ENCODE measurements at regions not wholly inside any gene's neighbourhood (a gene's known extent, or its start where the extent isn't known, plus 50 kb on each side); places are given as distances from the start of the nearest gene placed in this dataset.

GRCh38 chr4:38503689-38504395 is 160.2 kb upstream of the KLF3 start (continued):
- TF ChIP-seq CHD7 (IDR thresholded peaks at IDR 0.05; ENCODE audit: insufficient replicate concordance, low read length) (no peak), CBX5 (IDR thresholded peaks at IDR 0.05; ENCODE audit: low read depth, low read length) (no peak), SP4 (IDR thresholded peaks at IDR 0.05; ENCODE audit: low read length) (no peak), CHD2 (IDR thresholded peaks at IDR 0.05; ENCODE audit: low read length) (no peak), TEAD4 (IDR thresholded peaks at IDR 0.05; ENCODE audit: low read depth, low read length) (no peak), HDAC2 (IDR thresholded peaks at IDR 0.05; ENCODE audit: borderline replicate concordance in 1 of 2, low read depth in 2 of 2, low read length in 2 of 2) (no peak), ZNF274 (IDR thresholded peaks at IDR 0.05; ENCODE audit: borderline replicate concordance, extremely low read depth, low read length) (no peak), CTBP2 (IDR thresholded peaks at IDR 0.05; ENCODE audit: borderline replicate concordance, insufficient read depth, insufficient read length, low read length) (no peak), POLR2AphosphoS5 (IDR thresholded peaks at IDR 0.05; ENCODE audit: low read depth, low read length) (no peak), SP2 (IDR thresholded peaks at IDR 0.05; ENCODE audit: low read length) (no peak), EGR1 (IDR thresholded peaks at IDR 0.05; ENCODE audit: borderline replicate concordance, low read depth, low read length) (no peak), CREB1 (IDR thresholded peaks at IDR 0.05) (no peak)
